HG03095 (cell line): ENCODE measurements at regions not wholly inside any gene's neighbourhood (a gene's known extent, or its start where the extent isn't known, plus 50 kb on each side); places are given as distances from the start of the nearest gene placed in this dataset.
"Not testable (repeated sequence)": the region's sequence is repeated elsewhere in the genome, so short reads cannot be mapped to it uniquely, and the experiment has no call there.

Experiments used
- ATAC-seq: cut with Tn5 transposase; IDR thresholded peaks from one replicate; pipeline ENCODE4 v1.9.1; 2021; ENCODE audit warnings: moderate library complexity; ENCODE audit not compliant: unreplicated experiment

DNA sequence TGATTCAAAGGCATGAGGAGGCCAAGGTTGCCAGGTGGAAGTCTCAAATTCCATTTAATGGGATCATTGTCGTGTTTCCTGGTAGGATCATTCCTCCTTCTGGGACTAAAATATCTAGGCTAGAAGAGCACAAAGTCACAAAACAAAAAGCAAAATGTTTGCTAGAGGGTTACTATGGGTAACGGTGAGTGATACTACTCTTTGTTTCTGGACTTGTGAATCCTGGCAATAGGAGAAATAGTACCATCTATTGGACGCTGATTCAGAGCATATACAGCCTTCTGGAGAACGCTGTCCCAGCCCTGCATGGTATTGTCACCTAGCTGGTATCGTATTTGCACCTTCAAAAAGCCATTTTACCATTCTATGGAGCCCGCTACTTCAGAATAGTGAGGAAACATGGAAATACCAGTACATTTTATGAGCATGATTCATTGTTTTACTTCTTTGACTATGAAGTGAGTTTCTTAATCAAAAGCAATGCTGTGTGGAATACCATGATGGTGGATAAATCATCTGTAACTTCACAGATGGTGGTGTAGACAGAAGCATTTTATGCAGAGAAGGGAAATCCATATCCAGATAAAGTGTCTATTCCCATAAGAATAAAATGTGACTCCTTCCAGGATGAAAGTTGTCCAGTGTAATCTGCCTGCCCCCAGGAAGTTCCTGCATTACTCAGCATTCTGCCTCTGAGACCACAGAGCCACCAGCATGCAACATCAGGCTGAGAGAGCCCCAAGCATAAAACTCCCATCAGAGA lies 361.0 kb downstream of the ETV1 start:
- no peak for ATAC-seq

DNA sequence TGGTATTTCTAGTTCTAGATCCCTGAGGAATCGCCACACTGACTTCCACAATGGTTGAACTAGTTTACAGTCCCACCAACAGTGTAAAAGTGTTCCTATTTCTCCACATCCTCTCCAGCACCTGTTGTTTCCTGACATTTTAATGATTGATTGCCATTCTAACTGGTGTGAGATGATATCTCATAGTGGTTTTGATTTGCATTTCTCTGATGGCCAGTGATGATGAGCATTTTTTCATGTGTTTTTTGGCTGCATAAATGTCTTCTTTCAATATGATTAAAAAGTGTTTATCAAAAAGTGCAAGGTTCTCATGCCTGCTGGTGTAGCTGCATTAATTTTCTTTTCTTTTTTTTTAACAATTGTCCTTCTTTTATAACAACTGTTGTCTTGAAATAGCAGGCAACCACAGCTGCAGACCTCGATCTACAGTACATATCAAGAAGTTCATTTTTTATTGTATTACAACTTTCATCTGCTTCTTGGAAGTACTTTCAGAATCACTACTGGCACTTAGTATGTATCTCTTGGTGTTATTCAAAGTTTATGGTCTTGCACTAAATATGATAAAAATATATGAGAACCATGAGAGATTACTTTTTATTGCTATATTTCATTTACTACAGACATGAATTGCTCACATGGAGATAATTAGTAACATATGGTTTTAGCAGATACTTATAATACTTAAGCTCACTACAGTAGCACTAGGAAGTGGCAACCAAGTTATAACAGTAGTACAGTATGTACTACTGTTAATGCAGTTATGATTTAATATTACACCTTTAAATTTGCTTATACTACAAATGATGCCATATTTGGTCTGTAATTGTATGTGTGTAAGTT lies 358.0 kb downstream of the ETV1 start:
- ATAC-seq: not testable (repeated sequence)

- no peak for ATAC-seq
Measured at GRCh38 chr7:13633857-13634256, 355.6 kb downstream of the ETV1 start.

DNA sequence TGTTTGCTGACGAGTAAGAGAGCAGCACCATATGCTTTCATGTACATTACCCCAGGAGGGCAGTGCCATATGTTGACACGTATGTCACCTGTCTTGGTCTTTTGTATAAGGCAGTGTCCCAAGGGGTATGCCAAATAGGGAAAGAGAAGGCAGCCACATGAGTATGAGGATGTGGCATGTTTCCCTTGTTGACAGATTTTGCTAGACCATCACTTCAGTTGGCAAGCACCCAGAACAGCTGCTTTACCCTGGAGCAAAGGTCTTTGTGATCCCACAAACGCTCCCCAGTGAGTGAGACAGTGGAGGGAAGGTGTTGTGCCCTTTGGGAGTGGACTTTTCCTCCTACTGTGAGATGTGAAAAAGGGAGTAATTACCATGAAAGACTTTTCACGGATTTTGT lies 350.1 kb downstream of the ETV1 start:
- ATAC-seq: no peak

DNA sequence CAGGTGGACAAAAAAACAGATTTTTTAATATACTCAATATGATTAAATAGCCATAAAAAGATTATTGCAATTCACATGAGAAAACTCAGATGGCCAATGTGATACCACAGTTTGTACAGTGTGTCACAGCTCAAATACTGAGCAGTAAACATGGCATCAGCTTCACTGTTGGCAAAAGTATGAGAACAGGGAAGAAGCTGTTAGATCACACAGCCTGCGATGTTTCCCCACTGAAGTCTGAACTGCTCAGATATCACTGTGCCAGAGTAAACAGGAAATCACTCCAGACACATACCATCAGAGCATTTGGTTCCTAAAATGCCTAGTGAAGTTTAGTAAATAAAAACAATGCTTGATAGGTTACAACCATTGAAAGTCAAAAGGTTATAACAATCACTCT lies 347.8 kb downstream of the ETV1 start:
- no peak for ATAC-seq

DNA sequence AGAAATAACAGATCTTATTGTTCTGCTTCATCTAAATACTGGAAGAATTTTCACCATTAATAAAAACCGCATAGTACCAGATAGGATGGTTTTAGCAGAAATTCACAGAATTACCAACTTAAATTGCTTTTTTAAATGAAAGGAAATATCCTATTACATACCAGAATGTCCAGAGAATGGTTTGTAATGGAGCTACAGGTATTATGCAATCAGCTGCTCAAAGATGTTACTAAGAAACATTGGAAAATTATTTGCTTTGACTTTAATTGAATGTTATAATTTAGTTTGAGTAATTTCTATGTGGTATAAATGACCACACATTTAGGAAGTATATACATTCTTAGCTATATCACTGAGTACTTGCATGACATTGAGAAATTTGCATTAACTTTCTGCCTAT lies 338.3 kb downstream of the ETV1 start:
- ATAC-seq: no peak

GRCh38 chr7:13656330-13656729 lies 333.1 kb downstream of the ETV1 start:
- no peak for ATAC-seq

DNA sequence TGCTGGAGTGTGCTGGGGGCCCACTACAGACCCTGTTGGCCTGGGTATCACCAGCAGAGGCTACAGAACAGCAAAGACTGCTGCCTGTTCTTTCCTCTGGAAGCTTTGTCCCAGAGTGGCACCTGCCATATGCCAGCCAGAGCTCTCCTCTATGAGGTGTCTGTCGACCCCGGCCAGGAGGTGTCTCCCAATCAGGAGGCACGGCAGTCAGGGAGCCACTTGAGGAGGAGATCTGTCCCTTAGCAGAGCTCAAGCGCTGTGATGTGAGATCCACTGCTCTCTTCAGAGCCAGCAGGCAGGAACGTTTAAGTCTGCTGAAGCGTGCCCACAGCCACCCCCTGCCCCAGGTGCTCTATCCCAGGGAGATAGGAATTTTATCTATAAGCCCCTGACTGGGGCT lies 316.2 kb downstream of the ETV1 start:
- ATAC-seq: no peak

DNA sequence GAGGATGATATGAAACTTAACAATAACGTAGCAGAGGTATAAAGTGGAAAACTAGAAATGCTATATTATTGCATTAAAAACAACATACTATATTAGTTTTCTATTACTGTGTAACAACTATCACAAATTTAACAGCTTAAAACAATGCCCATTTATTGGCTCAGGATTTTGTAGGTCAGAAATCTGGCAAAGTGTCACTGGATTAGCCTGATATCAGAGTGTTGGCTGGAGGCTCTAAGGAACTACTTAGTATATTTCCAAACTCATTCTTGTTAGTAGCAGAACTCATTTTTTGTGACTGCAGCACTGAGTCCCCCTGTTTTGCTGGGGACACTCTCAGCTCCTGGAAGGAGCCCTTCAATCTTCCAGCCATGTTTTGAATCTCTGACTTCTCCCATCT lies 306.8 kb downstream of the ETV1 start:
- ATAC-seq: no peak

DNA sequence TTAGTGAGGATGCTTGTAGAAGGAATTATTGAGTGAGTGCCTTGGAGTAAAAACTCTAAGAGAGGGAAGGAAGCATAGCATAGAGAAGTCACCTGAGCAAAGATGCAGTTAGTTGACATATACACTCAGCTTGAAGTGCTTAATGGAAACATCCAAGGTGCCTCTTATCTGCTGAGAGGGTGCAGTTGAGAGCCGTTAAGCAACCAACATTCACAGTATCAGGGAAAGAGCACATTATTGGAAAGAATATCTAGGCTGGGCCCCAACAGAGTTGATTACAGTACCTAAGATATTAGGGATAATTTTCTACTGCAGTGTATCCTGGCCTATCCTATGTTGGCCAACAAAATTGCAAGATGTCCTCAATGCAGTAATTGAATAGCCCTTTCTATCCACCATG lies 302.0 kb downstream of the ETV1 start:
- no peak for ATAC-seq

DNA sequence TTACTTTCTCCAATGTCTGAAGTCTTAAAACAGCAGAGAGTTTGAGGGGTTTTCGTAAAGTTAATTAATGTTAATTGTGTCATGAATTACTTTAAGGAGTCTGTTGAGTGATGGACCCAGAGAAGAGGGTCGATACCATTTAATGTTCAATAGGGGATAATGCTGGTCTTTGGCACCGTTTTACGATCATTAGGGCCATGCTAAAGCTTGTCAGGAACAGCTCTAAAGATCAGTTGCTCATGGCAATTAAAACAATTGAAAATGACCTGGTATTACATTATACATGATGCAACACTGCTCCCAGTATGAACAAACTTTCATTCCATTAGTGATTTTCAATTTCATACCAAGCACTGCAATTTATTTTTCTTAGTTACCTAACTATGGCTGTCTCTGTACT lies 296.9 kb downstream of the ETV1 start:
- ATAC-seq: no peak

DNA sequence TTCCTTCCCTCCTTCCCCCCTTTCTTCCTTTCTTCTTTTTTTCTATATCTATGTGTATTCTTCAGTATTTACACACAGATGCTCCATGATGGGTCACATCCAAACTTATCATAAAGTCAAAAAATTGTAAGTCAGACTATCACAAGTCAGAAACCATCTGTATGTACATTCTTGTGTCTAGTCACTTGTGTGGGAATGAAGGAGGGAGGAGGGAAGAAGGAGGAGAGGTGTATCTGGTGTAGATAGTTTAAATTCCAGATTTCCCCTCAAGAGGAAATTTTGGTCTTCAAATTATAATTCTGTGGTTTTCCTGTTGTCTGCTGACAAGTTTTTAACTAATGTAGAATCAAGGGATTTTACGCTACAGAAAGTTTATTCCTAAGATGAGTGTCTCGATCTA lies 287.2 kb downstream of the ETV1 start:
- ATAC-seq: no peak

DNA sequence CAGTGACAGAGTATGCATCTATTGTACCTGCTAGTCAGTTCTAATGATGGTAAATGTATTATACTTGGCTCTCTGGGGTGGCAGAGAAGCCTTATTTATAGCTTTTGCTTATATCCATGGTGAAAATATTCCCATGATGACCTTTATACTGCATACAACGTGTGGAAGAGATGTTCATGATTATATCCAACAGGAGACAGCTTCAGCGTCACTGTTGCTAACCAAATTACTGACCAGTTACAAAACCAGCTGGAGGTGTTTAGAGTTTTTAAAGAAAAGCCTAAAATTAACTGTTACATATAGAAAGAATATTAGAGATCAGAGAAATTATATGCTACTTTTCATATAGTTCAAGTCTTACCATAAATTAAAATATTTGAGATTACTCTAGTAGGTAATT lies 280.8 kb downstream of the ETV1 start:
- ATAC-seq: no peak

DNA sequence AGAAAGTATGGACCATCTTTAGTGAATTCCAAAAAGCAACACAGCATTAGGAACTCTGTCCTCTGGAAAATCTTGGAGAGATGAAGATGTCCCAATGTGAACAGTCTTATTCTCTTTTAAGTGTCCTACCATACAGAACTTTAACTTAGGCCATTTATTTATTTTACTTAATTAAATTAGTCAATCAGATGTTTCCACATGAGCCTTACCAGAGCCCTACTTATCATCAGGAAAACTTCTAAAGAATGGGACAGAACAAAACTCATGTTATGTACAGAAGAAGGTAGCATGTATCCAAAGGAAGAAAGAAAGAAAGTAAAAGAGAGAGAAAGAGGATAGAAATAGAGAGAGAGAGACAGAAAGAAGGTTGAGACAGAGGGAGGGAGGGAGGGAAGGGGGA lies 276.4 kb downstream of the ETV1 start:
- no peak for ATAC-seq

DNA sequence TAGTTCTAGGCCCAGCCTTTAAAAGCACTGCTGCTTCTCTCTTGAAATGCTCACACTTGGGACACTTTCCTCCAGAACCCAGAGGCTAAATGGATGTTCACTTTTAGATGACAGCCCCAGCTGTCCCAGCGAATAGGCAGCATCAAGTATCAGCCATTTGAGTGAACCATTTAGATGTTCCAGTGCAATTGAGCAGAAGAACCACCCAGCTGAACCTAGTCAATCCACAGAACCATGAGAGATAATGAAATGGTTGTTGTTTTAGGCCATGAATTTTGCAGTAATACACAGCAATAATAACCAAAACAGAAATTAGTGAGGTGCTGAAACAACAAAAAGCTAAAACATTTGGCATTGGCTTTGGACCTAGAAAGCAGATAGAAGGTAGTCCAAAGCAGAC lies 273.9 kb downstream of the ETV1 start:
- no peak for ATAC-seq

DNA sequence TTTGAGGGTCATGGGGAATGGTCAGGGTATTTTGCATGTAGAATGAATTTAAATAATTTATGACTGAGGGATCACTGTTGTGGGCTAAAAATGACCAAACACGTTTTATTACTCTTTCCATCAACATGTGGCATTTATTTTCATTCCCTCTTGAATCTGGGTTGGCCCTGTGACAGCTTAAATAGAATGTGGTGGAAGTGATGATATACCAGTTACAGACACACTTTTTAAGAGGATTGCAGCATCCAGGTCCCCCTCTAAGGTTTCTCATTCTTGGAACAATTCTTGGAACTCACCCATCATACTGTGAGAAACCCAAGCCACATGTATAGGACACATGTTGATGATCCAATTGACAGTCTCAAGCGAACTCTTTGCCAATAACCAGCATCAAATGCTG lies 272.4 kb downstream of the ETV1 start:
- ATAC-seq: no peak

DNA sequence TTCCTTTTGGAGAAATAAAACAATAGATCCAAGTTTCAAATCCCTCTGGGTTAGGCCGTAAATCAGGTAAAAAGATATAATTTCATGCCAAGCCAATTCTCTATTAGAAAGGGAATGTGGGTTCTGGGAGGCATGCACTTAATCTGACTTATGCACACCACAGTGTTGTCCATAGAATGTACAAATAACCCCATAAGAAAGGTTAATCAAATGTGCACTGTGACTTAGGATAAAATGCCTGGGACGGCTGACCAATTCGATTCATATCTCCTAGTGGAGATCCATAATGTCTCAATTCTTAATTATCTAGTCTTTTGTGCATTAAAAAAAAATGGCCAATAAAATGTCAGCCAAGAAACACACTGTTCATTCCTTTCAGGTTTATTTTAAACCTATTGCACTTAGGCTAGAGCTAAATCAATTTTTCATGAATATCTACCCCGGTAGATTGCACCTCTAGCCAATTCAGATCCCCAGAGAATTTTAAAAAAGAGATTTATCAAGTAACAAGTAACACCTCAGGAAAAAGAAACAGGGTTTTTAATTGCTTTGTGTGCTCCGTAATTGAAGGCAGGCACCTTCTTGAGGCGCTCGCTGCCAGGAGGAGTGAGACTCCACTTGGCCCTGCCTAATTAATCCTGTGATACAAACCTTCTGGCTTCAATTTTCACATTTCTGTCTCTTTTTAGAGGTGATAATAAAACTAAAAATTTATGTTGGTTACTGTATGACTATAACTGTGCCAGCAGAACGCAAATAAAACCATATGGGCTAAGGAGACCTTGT lies 265.1 kb downstream of the ETV1 start:
- no peak for ATAC-seq

DNA sequence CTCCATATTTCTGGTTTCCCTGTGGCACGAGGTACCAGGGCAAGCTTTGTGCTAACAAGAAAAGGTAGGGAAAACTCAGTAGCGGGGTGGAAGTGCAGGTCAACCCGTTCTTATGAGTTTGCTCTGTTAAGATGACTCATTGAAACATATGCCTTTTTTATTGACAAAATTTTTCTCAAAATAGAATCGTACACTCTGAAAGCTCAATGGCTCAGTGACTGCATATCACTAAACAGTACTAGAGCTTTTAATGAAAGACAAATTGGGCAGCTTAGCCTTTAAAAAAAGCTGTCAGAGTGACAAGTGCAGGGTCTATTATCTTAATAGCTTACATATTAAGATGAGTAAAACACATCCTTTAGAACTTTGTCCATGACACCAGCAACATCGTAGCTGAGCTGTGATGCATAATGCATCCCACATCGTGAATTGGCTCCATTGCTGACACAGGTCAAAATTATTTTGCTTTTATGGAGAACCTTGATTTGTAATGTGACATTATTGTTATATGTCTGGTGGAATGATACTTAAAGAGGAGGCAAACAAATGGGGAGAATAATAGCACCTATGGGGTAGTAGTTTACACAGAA lies 264.4 kb downstream of the ETV1 start:
- ATAC-seq: no peak

DNA sequence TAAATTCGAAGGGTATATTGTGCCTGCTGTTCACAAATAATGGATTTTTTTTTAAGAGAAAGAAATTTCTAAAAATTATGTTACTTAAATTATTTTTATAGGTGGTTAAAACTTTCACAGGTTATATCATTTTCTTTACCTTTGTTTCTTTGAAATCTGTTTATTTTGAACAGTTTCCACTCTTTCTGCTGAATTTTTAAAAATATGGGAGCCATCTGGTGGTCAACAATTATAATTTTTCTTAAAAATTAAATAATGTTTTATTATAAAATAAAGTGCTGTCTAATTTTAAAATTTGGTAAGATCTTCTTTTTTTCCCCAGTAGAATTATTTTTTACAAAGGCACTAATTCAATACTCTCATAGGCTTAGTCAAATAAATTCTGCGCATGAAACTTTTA lies 263.9 kb downstream of the ETV1 start:
- ATAC-seq: no peak

DNA sequence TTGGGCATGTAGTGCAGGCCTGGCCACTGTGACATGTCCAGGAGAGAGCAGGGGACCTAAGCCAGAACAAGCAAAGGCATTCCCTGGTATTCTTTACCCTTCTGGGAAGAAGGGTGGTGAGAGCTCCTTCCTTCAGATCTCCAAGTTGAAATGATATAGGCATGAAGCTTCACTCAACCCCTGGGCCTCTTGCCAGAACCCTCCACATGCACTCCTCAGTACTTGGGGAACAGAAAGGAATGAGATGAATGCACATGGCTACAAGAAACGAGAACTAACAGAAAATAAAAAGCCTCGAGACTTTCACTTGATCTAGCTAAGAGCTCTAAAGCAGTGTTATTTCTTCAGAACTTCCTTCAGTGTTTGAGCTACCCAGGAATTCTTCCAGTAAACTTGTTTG lies 262.2 kb downstream of the ETV1 start:
- no peak for ATAC-seq

GRCh38 chr7:13727751-13728150 lies 261.7 kb downstream of the ETV1 start:
- no peak for ATAC-seq
